HCT116 (cell line): ENCODE measurements at regions not wholly inside any gene's neighbourhood (a gene's known extent, or its start where the extent isn't known, plus 50 kb on each side); places are given as distances from the start of the nearest gene placed in this dataset.

Source experiments
- ATAC-seq: fragments of 200-7000 bp; cut with Tn5 transposase; 2 replicates; pipeline ENCODE4 v1.9.1; 2020; ENCODE audit warnings: mild to moderate bottlenecking, moderate library complexity
- BruUV-seq: library from RNA; stranded (reverse); fragments of 400-500 nt; replicated peaks from 2 replicates; lab custom pipeline; 2021; lab: Mats Ljungman, UMichigan
- CTCF ChIA-PET: fragments of 300-600 bp; sonication (Branson Sonifier 250); formaldehyde crosslinking; loops from one replicate; lab custom pipeline; 2021; ENCODE audit warnings: antibody characterized with exemption; lab: Charles Lee
- POLR2A ChIA-PET: fragments of 300-600, 350-600 bp; sonication (Branson Sonifier 250); formaldehyde crosslinking; loops from one replicate; lab custom pipeline; 2021; ENCODE audit warnings: antibody characterized with exemption; lab: Charles Lee
- RAD21 ChIA-PET, 2 experiments: fragments of 300-600 bp; sonication (Branson Sonifier 250); formaldehyde crosslinking; loops; one replicate each; lab custom pipeline; 2023; ENCODE audit warnings: low total read pairs in 2 of 2; ENCODE audit not compliant: uncharacterized antibody in 2 of 2, unreplicated experiment in 2 of 2, low non-redundant PET in 1 of 2; lab: Charles Lee
- DNase-seq: peaks from one replicate; pipeline ENCODE4 v3.0.0-alpha.2; 2010; ENCODE audit warnings: low read depth, low spot score
- H2AFZ ChIP-seq: fragments of 200-600 bp; shearing (Covaris generic), sonication (generic); 2 replicates; pipeline ENCODE4 v1.6.1; 2017; ENCODE audit warnings: low read depth, mixed run types, mixed read lengths, antibody characterized with exemption, low read length; ENCODE audit not compliant: poor library complexity, severe bottlenecking
- H3K27ac ChIP-seq: 2 replicates; pipeline ENCODE4 v1.5.1; 2012; ENCODE audit warnings: low read depth, low read length
- H3K27me3 ChIP-seq: fragments of 200-600 bp; sonication (generic); 2 replicates; pipeline ENCODE4 v1.6.1; 2016; ENCODE audit warnings: mixed run types, low read length, mixed read lengths; ENCODE audit not compliant: insufficient read depth
- H3K36me3 ChIP-seq, 2 experiments: fragments of 200-500 bp in 1 of 2; fragments of 200-600 bp in 1 of 2; sonication (Bioruptor generic) in 1 of 2; sonication (generic) in 1 of 2; 2 replicates each; pipeline versions ENCODE4 v1.5.1 to v1.6.1; 2014 to 2016; ENCODE audit warnings: low read length in 2 of 2, inconsistent platforms in 1 of 2, mixed read lengths in 1 of 2, mixed run types in 1 of 2; ENCODE audit not compliant: insufficient read depth in 2 of 2, control insufficient read depth in 1 of 2
- H3K4me1 ChIP-seq, 2 experiments: fragments of 200-600 bp in 1 of 2; sonication (generic) in 1 of 2; 2 replicates each; pipeline versions ENCODE4 v1.5.1 to v1.6.1; 2012 to 2017; ENCODE audit warnings: low read length in 2 of 2, inconsistent platforms in 1 of 2, mild to moderate bottlenecking in 1 of 2, mixed read lengths in 1 of 2, mixed run types in 1 of 2, moderate library complexity in 1 of 2; ENCODE audit not compliant: insufficient read depth in 2 of 2, control insufficient read depth in 1 of 2
- H3K4me2 ChIP-seq: fragments of 200-600 bp; sonication (generic); 2 replicates; pipeline ENCODE4 v1.6.1; 2017; ENCODE audit warnings: mixed run types, low read length, mixed read lengths
- H3K4me3 ChIP-seq, 2 experiments: fragments of 200-600 bp in 1 of 2; sonication (generic) in 1 of 2; replicated peaks in 1 of 2; 2 replicates each; pipeline ENCODE4 v1.5.1; 2011 to 2016; ENCODE audit warnings: low read length in 2 of 2, control low read depth in 1 of 2, low read depth in 1 of 2, mild to moderate bottlenecking in 1 of 2, mixed read lengths in 1 of 2, mixed run types in 1 of 2
- H3K79me2 ChIP-seq: fragments of 200-600 bp; sonication (generic); 2 replicates; pipeline ENCODE4 v1.6.1; 2017; ENCODE audit warnings: mild to moderate bottlenecking, mixed run types, low read length, moderate library complexity, mixed read lengths; ENCODE audit not compliant: insufficient read depth
- H3K9ac ChIP-seq: fragments of 200-600 bp; sonication (generic); 2 replicates; pipeline ENCODE4 v1.6.1; 2016; ENCODE audit warnings: low read length, mixed read lengths
- H3K9me2 ChIP-seq: fragments of 200-600 bp; sonication (generic), shearing (Covaris generic); 2 replicates; pipeline ENCODE4 v1.6.1; 2017; ENCODE audit warnings: mixed run types, mild to moderate bottlenecking, moderate library complexity; ENCODE audit not compliant: insufficient read depth
- H3K9me3 ChIP-seq, 2 experiments: fragments of 200-500 bp in 1 of 2; fragments of 200-600 bp in 1 of 2; sonication (Bioruptor generic) in 1 of 2; sonication (generic) in 1 of 2; 2 replicates each; pipeline ENCODE4 v1.6.1; 2014 to 2017; ENCODE audit warnings: low read length in 2 of 2, mixed read lengths in 2 of 2, inconsistent platforms in 1 of 2, low read depth in 1 of 2, mild to moderate bottlenecking in 1 of 2, mixed run types in 1 of 2, moderate library complexity in 1 of 2; ENCODE audit not compliant: control insufficient read depth in 1 of 2, insufficient read depth in 1 of 2
- H4K20me1 ChIP-seq: fragments of 200-600 bp; sonication (generic), shearing (Covaris generic); 2 replicates; pipeline ENCODE4 v1.6.1; 2017; ENCODE audit warnings: mixed run types, mild to moderate bottlenecking, moderate library complexity; ENCODE audit not compliant: insufficient read depth
- ATF3 ChIP-seq: IDR thresholded peaks from 2 replicates; pipeline ENCODE4 v1.6.1; 2012
- CEBPB ChIP-seq: IDR thresholded peaks from 2 replicates; pipeline ENCODE4 v1.6.1; 2012; ENCODE audit warnings: low read depth
- CTCF ChIP-seq, 3 experiments: fragments of 200-600 bp in 1 of 3; sonication (generic) in 1 of 3; IDR thresholded peaks in 2 of 3; conservative IDR thresholded peaks in 1 of 3; 2 replicates each; pipeline ENCODE4 v1.5.1; 2012 to 2017; ENCODE audit warnings: low read depth in 2 of 3, low read length in 2 of 3, antibody characterized with exemption in 1 of 3, borderline replicate concordance in 1 of 3, control low read depth in 1 of 3, mild to moderate bottlenecking in 1 of 3, mixed read lengths in 1 of 3, mixed run types in 1 of 3, moderate library complexity in 1 of 3; ENCODE audit not compliant: insufficient read depth in 1 of 3
- ELF1 ChIP-seq: IDR thresholded peaks from 2 replicates; pipeline ENCODE4 v1.6.1; 2012; ENCODE audit warnings: low read depth, borderline replicate concordance
- EZH2 ChIP-seq: fragments of 200-600 bp; sonication (generic); IDR thresholded peaks from 2 replicates; pipeline ENCODE4 v1.6.1; 2017; ENCODE audit warnings: antibody characterized with exemption, mixed run types
- JUND ChIP-seq: IDR thresholded peaks from 2 replicates; pipeline ENCODE4 v1.6.1; 2012
- MAX ChIP-seq: IDR thresholded peaks from 2 replicates; pipeline ENCODE4 v1.6.1; 2012
- POLR2A ChIP-seq: IDR thresholded peaks from 2 replicates; pipeline ENCODE4 v1.7.0; 2011; ENCODE audit warnings: borderline replicate concordance; ENCODE audit not compliant: insufficient read depth, insufficient read length; ENCODE audit errors: extremely low read depth
- POLR2AphosphoS5 ChIP-seq: IDR thresholded peaks from 2 replicates; pipeline ENCODE4 v1.6.1; 2011; ENCODE audit warnings: mild to moderate bottlenecking, low read depth, low read length, moderate library complexity
- RAD21 ChIP-seq: IDR thresholded peaks from 2 replicates; pipeline ENCODE4 v1.6.1; 2012; ENCODE audit warnings: low read depth, mild to moderate bottlenecking
- SP1 ChIP-seq: IDR thresholded peaks from 2 replicates; pipeline ENCODE4 v1.6.1; 2012; ENCODE audit warnings: low read depth
- SRF ChIP-seq: IDR thresholded peaks from 2 replicates; pipeline ENCODE4 v1.6.1; 2012; ENCODE audit warnings: low read depth
- YY1 ChIP-seq: IDR thresholded peaks from 2 replicates; pipeline ENCODE4 v1.6.1; 2011; ENCODE audit warnings: low read length, low read depth, moderate library complexity, mild to moderate bottlenecking; ENCODE audit not compliant: insufficient replicate concordance; ENCODE audit errors: extremely low read depth
- intact Hi-C: fragments of 100-400 bp; cut with micrococcal nuclease; formaldehyde crosslinking; loops from 2 replicates; pipeline ENCODE4 v1.10.0; 2022

GRCh38 chr14:38090506-38090905 is 117.2 kb upstream of the SSTR1 start:
- intact Hi-C loops: no loop called here
- no peak overlapping the region for H3K27ac ChIP-seq
- H3K79me2 ChIP-seq: no peaks in the 10 kb centered on the region
- H3K4me2 ChIP-seq: no peak overlapping the region
- H3K9ac ChIP-seq: no peak overlapping the region
- no peaks in the 10 kb centered on the region for H4K20me1 ChIP-seq
- H3K4me3 ChIP-seq: no peak overlapping the region
- no peaks in the 10 kb centered on the region for H3K9me3 ChIP-seq
- RAD21 ChIA-PET: no interaction called here
- DNase-seq: no peak
- TF ChIP-seq CEBPB (no peak), SRF (no peak), YY1 (no peak), POLR2A (no peak), ELF1 (no peak), RAD21 (no peak)
- no peaks in the 10 kb centered on the region for H3K4me1 ChIP-seq
- H3K27me3 ChIP-seq: no peaks in the 10 kb centered on the region
- no peak for ATAC-seq
- BruUV-seq: no TSS peak
- POLR2A ChIA-PET: no interaction called here
- H3K36me3 ChIP-seq: no peaks in the 10 kb centered on the region
- H2AFZ ChIP-seq: no peak overlapping the region
- CTCF ChIA-PET: no interaction called here
- H3K9me2 ChIP-seq: no peaks in the 10 kb centered on the region

GRCh38 chr14:38098074-38098836 is 109.4 kb upstream of the SSTR1 start:
- Histone ChIP-seq H3K4me2 (no peak overlapping the region), H3K9me2 (no peaks in the 10 kb centered on the region), H3K27ac (no peak overlapping the region), H3K4me1 (no peaks in the 10 kb centered on the region), H3K79me2 (no peaks in the 10 kb centered on the region)
- intact Hi-C loops: no loop called here
- DNase-seq: no peak
- TF ChIP-seq CEBPB (no peak), JUND (no peak), YY1 (no peak), CTCF (IDR thresholded peaks at IDR 0.05 in 2 of 3, conservative IDR thresholded peaks at IDR 0.05 in 1 of 3; ENCODE audit: borderline replicate concordance in 1 of 3, insufficient read depth in 1 of 3, low read depth in 2 of 3, low read length in 2 of 3) (no peak), POLR2AphosphoS5 (no peak), MAX (no peak), EZH2 (no peak), SP1 (no peak), ATF3 (no peak)
- TF ChIP-seq, all 23 proteins: peak for 0
- no peaks in the 10 kb centered on the region for H3K36me3 ChIP-seq
- BruUV-seq: no TSS peak
- no peak for ATAC-seq
- H3K4me3 ChIP-seq: no peak overlapping the region
- peaks cover 0 to 5% of the 10 kb centered on the region in 2 experiments; a peak in 1 of 4 replicates for H3K9me3 ChIP-seq
- no peak overlapping the region for H3K9ac ChIP-seq
- H3K27me3 ChIP-seq: no peaks in the 10 kb centered on the region
- no peak overlapping the region for H2AFZ ChIP-seq
- ChIA-PET CTCF (no interaction called here), RAD21 (no interaction called here), POLR2A (no interaction called here)
- H4K20me1 ChIP-seq: no peaks in the 10 kb centered on the region
